Naive B cell (primary cell): ENCODE measurements at regions not wholly inside any gene's neighbourhood (a gene's known extent, or its start where the extent isn't known, plus 50 kb on each side); places are given as distances from the start of the nearest gene placed in this dataset.

Source experiments
- ATAC-seq, 2 donors: fragments of 150-1000 bp; cut with Tn5 transposase; 2 replicates each; pipeline ENCODE4 v1.10.0; 2021; ENCODE audit warnings: low read depth in 2 of 2, mild to moderate bottlenecking in 2 of 2, moderate library complexity in 2 of 2
- DNase-seq: peaks from one replicate; pipeline ENCODE4 v3.0.0; 2022
- H3K27ac Mint-ChIP-seq, 6 donors: one replicate each; pipeline ENCODE4 v1.8.0; 2020 to 2022; ENCODE audit warnings: mild to moderate bottlenecking in 6 of 6, mixed read lengths in 6 of 6, moderate library complexity in 5 of 6, inconsistent platforms in 2 of 6
- H3K27me3 Mint-ChIP-seq, 3 donors: one replicate each; pipeline ENCODE4 v1.8.0; 2021 to 2022; ENCODE audit warnings: mixed read lengths in 3 of 3, mild to moderate bottlenecking in 1 of 3
- H3K36me3 Mint-ChIP-seq, 2 donors: one replicate each; pipeline ENCODE4 v1.8.0; 2020 to 2022; ENCODE audit warnings: mixed read lengths in 2 of 2, inconsistent platforms in 1 of 2, mild to moderate bottlenecking in 1 of 2
- H3K4me1 Mint-ChIP-seq, 3 donors: one replicate each; pipeline ENCODE4 v1.8.0; 2020 to 2022; ENCODE audit warnings: mixed read lengths in 3 of 3, inconsistent platforms in 1 of 3, mild to moderate bottlenecking in 1 of 3, moderate library complexity in 1 of 3
- H3K4me3 Mint-ChIP-seq, 8 donors: one replicate each; pipeline ENCODE4 v1.8.0; 2020 to 2022; ENCODE audit warnings: mild to moderate bottlenecking in 8 of 8, mixed read lengths in 8 of 8, moderate library complexity in 8 of 8, inconsistent platforms in 2 of 8
- H3K9me3 Mint-ChIP-seq, 7 donors: one replicate each; pipeline ENCODE4 v1.8.0; 2020 to 2022; ENCODE audit warnings: mixed read lengths in 7 of 7, mild to moderate bottlenecking in 5 of 7, inconsistent platforms in 2 of 7, moderate library complexity in 1 of 7

DNA sequence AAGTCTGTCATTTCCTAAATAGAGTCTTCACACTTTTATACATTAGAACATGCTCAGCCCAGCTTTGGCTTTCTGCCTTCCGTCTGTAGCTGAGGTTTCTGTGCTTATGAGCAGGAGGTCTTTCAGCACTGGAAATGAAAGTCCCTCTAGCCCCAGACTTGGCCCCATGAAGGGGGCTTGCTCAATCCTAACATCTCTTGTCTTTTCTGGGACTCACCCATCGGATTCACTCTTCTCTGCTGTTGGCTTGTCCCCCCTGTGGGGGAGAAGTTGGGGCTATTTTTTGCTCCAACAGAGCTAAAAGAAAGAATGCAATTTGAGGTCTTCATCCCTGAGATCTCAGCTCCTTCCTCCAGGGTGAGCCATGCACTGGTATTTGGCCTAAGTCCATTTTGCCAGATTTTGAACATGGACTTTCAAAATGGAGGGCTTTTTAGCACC lies 177.7 kb downstream of the MRPL14 start:
- H3K4me3 Mint-ChIP-seq: no peak overlapping the region
- ATAC-seq: no peak
- peaks cover 8 to 10% of the 10 kb centered on the region in 2 donors for H3K36me3 Mint-ChIP-seq
- H3K27ac Mint-ChIP-seq: no peak overlapping the region
- peaks cover 0 to 17% (median 16%) of the 10 kb centered on the region in 3 donors for H3K27me3 Mint-ChIP-seq
- H3K9me3 Mint-ChIP-seq: peaks cover 9 to 23% (median 22%) of the 10 kb centered on the region in 7 donors
- H3K4me1 Mint-ChIP-seq: no peaks in the 10 kb centered on the region
- DNase-seq: no peak

- Mint-ChIP-seq H3K36me3 (peaks cover 8 to 17% of the 10 kb centered on the region in 2 donors), H3K27ac (no peak overlapping the region), H3K27me3 (peaks cover 0 to 15% (median 14%) of the 10 kb centered on the region in 3 donors), H3K4me3 (no peak overlapping the region), H3K9me3 (peaks cover 15 to 31% (median 29%) of the 10 kb centered on the region in 7 donors), H3K4me1 (no peaks in the 10 kb centered on the region)
- no peak for ATAC-seq
- no peak for DNase-seq
These were observed 178.4 kb downstream of the MRPL14 start for GRCh38 chr6:43948527-43949485.

GRCh38 chr6:43947860-43948259 lies 177.8 kb downstream of the VEGFA start:
- ATAC-seq: no peak
- DNase-seq: no peak
- no peak overlapping the region for H3K4me3 Mint-ChIP-seq
- peaks cover 8 to 17% of the 10 kb centered on the region in 2 donors for H3K36me3 Mint-ChIP-seq
- H3K9me3 Mint-ChIP-seq: peaks cover 15 to 37% (median 29%) of the 10 kb centered on the region in 7 donors
- no peaks in the 10 kb centered on the region for H3K4me1 Mint-ChIP-seq
- H3K27ac Mint-ChIP-seq: no peak overlapping the region
- H3K27me3 Mint-ChIP-seq: peaks cover 0 to 6% (median 5%) of the 10 kb centered on the region in 3 donors

DNA sequence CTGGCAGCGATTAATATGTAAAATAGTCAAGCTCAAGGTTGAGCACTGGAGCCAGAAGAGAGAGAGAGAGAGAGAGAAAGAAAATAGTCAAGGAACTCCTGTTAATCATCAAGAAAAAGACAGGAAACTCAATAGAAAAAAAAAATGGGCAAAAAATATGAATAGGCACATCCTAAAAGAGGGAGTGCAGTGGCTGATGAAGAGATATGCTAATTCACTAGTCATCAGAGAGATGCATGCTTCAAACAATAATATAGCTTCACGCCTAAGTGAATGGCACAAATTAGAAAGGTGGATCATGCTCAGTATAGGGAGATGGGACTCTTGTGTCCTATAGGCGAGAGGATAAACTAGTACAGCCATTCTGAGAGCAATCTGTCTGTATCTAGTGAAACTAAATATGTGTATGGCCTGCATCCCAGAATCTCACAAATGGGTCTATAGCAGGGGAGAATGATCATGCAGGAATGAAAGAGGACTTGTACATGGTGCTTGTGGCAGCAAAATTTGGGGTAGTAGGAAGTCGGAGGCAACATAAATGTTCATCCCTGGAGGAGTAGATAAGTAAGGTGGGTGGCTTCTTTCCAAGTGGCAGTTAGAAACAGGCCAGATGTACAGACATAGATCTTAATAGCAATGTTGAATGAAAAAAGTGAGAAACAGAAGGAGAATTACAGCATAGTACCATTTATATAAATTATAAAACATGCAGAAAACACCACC lies 176.8 kb downstream of the VEGFA start:
- Mint-ChIP-seq H3K36me3 (peaks cover 8 to 17% of the 10 kb centered on the region in 2 donors), H3K4me3 (no peak overlapping the region), H3K27ac (no peak overlapping the region), H3K27me3 (peaks cover 0 to 6% (median 0%) of the 10 kb centered on the region in 3 donors), H3K9me3 (peaks cover 15 to 40% (median 29%) of the 10 kb centered on the region in 7 donors), H3K4me1 (no peaks in the 10 kb centered on the region)
- ATAC-seq (no peak), DNase-seq (no peak)

GRCh38 chr6:43945768-43946080 lies 175.7 kb downstream of the VEGFA start:
- Mint-ChIP-seq H3K9me3 (peaks cover 15 to 40% (median 29%) of the 10 kb centered on the region in 7 donors), H3K4me1 (no peaks in the 10 kb centered on the region), H3K27me3 (peaks cover 0 to 6% (median 0%) of the 10 kb centered on the region in 3 donors), H3K4me3 (no peak overlapping the region), H3K36me3 (peaks cover 8 to 17% of the 10 kb centered on the region in 2 donors), H3K27ac (no peak overlapping the region)
- ATAC-seq (no peak), DNase-seq (no peak)

DNA sequence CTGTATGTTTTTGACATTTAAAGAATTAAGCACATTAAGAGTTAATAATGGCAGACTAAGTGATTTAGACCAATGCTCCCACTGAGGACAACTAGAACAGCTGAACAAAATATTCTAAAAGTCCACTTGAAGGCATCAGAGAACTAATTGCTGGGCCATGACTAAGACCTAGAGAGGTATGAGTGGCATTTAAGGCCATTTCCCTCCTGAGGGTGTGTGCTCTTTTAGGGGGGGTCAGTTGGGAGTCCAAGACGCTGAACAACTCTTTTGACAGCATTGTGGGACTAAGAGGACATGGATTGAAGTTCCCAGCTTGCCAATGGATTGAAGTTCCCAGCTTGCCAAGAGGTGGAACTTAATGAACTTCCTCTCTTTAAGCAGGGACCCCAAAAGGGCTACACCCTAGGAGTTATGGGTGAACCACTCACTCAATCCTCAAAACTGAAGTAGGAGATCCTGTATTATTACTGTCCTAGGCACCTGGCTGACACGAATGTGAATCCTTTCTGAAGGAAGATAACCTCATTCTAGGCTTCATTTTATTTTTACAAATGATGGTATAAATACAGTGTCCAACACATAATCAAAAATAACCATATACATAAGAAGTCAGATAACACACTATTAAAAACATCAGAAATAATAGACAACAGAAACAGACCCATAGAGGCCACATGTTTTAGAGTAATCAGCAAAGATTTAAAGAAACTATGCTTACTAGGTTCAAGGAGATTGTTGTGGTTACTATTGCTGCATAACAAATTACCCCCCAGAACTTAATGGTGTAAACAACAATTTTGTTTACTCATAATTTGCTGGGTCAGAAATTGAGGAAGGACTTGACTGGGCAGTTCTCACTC lies 175.1 kb downstream of the VEGFA start:
- ATAC-seq (no peak), DNase-seq (no peak)
- Mint-ChIP-seq H3K36me3 (peaks cover 8 to 17% of the 10 kb centered on the region in 2 donors), H3K27ac (no peak overlapping the region), H3K27me3 (peaks cover 0 to 6% (median 0%) of the 10 kb centered on the region in 3 donors), H3K9me3 (peaks cover 15 to 40% (median 29%) of the 10 kb centered on the region in 7 donors), H3K4me3 (no peak overlapping the region), H3K4me1 (no peaks in the 10 kb centered on the region)

DNA sequence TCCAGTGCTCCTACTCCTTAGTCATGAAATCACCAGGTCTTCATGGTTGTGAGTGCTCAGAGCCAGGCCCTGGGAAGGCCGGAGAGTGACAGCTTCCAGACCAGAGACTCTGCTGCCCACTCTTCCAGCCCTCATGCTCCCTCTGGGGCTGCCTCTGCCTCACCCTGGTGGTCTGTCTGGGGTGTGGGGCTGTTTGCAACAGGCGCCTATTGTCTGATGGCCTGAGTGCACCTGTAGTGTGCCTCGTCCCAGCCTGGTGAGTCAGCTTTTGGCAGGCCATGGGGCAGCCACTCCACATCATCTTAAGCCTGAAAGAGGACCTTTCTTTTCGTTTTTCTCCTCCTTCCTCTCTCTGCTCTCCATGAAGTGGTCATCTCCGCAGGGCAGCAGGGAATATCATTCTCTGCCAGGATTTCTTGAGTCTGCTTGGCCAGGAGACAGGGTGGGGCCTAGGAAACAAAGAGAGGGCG lies 173.8 kb downstream of the VEGFA start:
- Mint-ChIP-seq H3K4me3 (peak overlapping the region in 1 of 8 donors; percentile 10), H3K27me3 (peaks cover 0 to 6% (median 3%) of the 10 kb centered on the region in 3 donors), H3K36me3 (peaks cover 8 to 17% of the 10 kb centered on the region in 2 donors), H3K9me3 (peaks cover 15 to 40% (median 29%) of the 10 kb centered on the region in 7 donors), H3K4me1 (no peaks in the 10 kb centered on the region), H3K27ac (peak overlapping the region in 1 of 6 donors; percentile 15)
- DNase-seq: no peak
- ATAC-seq: no peak

DNA sequence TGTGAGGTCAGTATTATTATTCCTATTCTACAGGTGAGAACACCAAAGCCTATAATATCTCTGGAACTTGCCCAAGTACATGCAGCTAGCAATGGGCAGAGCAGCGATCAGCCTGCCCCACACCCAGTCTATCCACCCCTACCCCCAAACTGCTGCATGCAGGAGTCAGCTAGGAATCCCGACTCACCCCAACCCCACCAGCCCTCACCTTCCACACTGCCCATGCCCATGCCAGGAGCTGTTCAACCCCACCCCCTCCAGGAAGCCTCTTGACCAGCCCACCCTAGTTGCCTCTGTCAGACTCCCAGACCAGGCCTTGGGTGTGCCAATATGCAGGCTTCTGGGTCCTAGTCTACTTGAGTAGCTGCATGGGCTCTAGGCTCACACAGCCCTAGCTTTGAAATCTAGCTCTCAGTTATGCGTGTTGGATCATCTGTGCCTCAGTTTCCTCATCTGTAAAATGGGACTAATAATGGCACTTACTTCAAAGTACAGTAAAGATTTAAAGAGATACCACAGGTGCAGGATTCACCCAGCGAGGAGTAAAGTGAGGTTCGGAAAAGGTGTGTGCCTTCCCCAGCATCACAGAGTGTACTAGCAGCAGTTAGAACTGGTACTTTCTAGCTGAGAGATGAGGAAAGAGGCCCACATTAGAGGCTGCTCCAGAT lies 173.2 kb downstream of the VEGFA start:
- H3K36me3 Mint-ChIP-seq: peaks cover 8 to 17% of the 10 kb centered on the region in 2 donors
- DNase-seq (no peak), ATAC-seq (no peak)
- no peak overlapping the region for H3K27ac Mint-ChIP-seq
- H3K27me3 Mint-ChIP-seq: peaks cover 1 to 9% (median 7%) of the 10 kb centered on the region in 3 donors
- no peaks in the 10 kb centered on the region for H3K4me1 Mint-ChIP-seq
- H3K9me3 Mint-ChIP-seq: peaks cover 15 to 40% (median 29%) of the 10 kb centered on the region in 7 donors
- H3K4me3 Mint-ChIP-seq: no peak overlapping the region

- Mint-ChIP-seq H3K36me3 (peaks cover 8 to 17% of the 10 kb centered on the region in 2 donors), H3K27ac (no peak overlapping the region), H3K9me3 (peaks cover 15 to 38% (median 26%) of the 10 kb centered on the region in 7 donors), H3K27me3 (peaks cover 4 to 15% (median 11%) of the 10 kb centered on the region in 3 donors), H3K4me1 (no peaks in the 10 kb centered on the region), H3K4me3 (no peak overlapping the region)
- ATAC-seq: no peak
- DNase-seq: no peak
These were observed 172.6 kb downstream of the VEGFA start for GRCh38 chr6:43942616-43943015.

GRCh38 chr6:43942011-43942442 lies 172.0 kb downstream of the VEGFA start:
- H3K9me3 Mint-ChIP-seq: peaks cover 14 to 38% (median 26%) of the 10 kb centered on the region in 7 donors
- H3K4me3 Mint-ChIP-seq: no peak overlapping the region
- no peak for ATAC-seq
- H3K27me3 Mint-ChIP-seq: peaks cover 4 to 15% (median 11%) of the 10 kb centered on the region in 3 donors
- peaks cover 8 to 16% of the 10 kb centered on the region in 2 donors for H3K36me3 Mint-ChIP-seq
- H3K4me1 Mint-ChIP-seq: no peaks in the 10 kb centered on the region
- no peak for DNase-seq
- H3K27ac Mint-ChIP-seq: peak overlapping the region in 1 of 6 donors; percentile 39

GRCh38 chr6:43941174-43941573 lies 171.2 kb downstream of the VEGFA start:
- DNase-seq (no peak), ATAC-seq (no peak)
- Mint-ChIP-seq H3K27me3 (peaks cover 4 to 15% (median 11%) of the 10 kb centered on the region in 3 donors), H3K4me3 (no peak overlapping the region), H3K27ac (peak overlapping the region in 1 of 6 donors; percentile 39), H3K36me3 (peaks cover 0 to 9% of the 10 kb centered on the region in 2 donors), H3K9me3 (peaks cover 7 to 32% (median 20%) of the 10 kb centered on the region in 7 donors), H3K4me1 (no peaks in the 10 kb centered on the region)

GRCh38 chr6:43940393-43941087 lies 170.5 kb downstream of the VEGFA start:
- Mint-ChIP-seq H3K27ac (peak overlapping the region in 1 of 6 donors; percentile 39), H3K4me1 (no peaks in the 10 kb centered on the region), H3K27me3 (peaks cover 4 to 15% (median 11%) of the 10 kb centered on the region in 3 donors), H3K36me3 (peaks cover 0 to 9% of the 10 kb centered on the region in 2 donors), H3K9me3 (peaks cover 7 to 26% (median 14%) of the 10 kb centered on the region in 7 donors), H3K4me3 (no peak overlapping the region)
- no peak for ATAC-seq
- DNase-seq: no peak
